BLaER1 treated with 17β-estradiol and CSF1 and Interleukin-3, amounts not matched to agents 10 nM and 100 nM (cell line): ENCODE measurements at regions not wholly inside any gene's neighbourhood (a gene's known extent, or its start where the extent isn't known, plus 50 kb on each side); places are given as distances from the start of the nearest gene placed in this dataset.

Experiments
- H3K27ac ChIP-seq, 11 experiments: shearing (Covaris generic); formaldehyde crosslinking; 2 replicates each; pipeline ENCODE4 v1.8.1; 2022
- H3K27me3 ChIP-seq, 11 experiments: shearing (Covaris generic); formaldehyde crosslinking; 2 replicates each; pipeline ENCODE4 v1.8.1; 2022
- H3K36me3 ChIP-seq, 11 experiments: shearing (Covaris generic); formaldehyde crosslinking; 2 replicates each; pipeline ENCODE4 v1.8.1; 2022
- H3K4me1 ChIP-seq, 10 experiments: shearing (Covaris generic); formaldehyde crosslinking; 2 replicates each; pipeline ENCODE4 v1.8.1; 2022
- H3K4me2 ChIP-seq, 11 experiments: shearing (Covaris generic); formaldehyde crosslinking; 2 replicates each; pipeline ENCODE4 v1.8.1; 2022
- H3K4me3 ChIP-seq, 10 experiments: shearing (Covaris generic); formaldehyde crosslinking; 2 replicates each; pipeline ENCODE4 v1.8.1; 2022
- H3K9ac ChIP-seq, 11 experiments: shearing (Covaris generic); formaldehyde crosslinking; 2 replicates each; pipeline ENCODE4 v1.8.1; 2022
- H3K9me3 ChIP-seq, 11 experiments: shearing (Covaris generic); formaldehyde crosslinking; replicated peaks in 1 of 11; 2 replicates each; pipeline ENCODE4 v1.8.1; 2022
- H4K20me1 ChIP-seq, 11 experiments: shearing (Covaris generic); formaldehyde crosslinking; 2 replicates each; pipeline ENCODE4 v1.8.1; 2022
- Cebpa-rat ChIP-seq, 11 experiments: shearing (Covaris generic); IDR thresholded peaks; 2 replicates each; pipeline ENCODE4 v1.8.1; 2022

DNA sequence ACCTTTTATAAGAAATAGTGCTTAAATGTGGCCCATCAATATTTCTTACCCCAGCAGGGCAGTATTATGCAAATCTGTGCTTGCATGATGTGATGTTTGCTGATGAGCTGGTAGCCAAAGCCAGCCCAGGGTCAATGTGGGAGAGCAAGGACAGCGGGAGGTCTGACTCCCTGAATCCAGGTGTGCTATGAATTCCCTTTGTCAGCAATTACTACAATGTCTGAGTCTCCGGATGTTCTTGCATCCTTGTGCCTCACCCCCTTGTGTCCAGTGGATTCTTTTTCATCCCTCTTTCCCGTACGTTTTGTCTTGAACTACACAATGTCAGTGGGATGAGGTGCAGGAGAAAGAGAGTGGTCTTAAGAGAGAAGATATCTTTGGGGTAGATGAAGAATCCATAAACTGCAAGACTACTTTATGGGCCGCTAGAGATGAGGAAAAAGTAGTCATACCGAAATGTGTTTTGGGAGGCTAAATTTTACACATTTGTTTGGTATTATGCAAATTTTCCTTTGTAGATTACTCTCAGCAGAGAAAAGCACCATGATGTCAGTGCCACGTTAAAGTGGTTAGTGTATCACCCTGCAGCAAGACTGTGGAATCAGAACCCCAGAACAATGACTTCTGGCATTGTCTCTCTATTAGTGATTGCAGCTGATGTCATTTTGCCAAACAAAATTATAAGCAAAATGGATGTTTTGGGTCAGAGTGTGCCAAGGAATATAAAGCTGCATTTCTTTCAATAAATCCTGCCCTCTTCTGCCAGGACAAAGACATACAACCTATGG lies 53.5 kb upstream of the TSHZ3 start:
- Histone ChIP-seq H3K27me3 (no peaks in the 10 kb centered on the region), H3K27ac (no peak overlapping the region), H4K20me1 (no peaks in the 10 kb centered on the region), H3K36me3 (no peaks in the 10 kb centered on the region), H3K4me2 (no peak overlapping the region), H3K9ac (no peak overlapping the region), H3K4me3 (no peak overlapping the region), H3K4me1 (peaks cover 0 to 6% (median 0%) of the 10 kb centered on the region in 10 experiments; a peak in 5 of 20 replicates), H3K9me3 (no peaks in the 10 kb centered on the region)
- TF ChIP-seq Cebpa-rat (IDR thresholded peaks at IDR 0.05), result no peak

DNA sequence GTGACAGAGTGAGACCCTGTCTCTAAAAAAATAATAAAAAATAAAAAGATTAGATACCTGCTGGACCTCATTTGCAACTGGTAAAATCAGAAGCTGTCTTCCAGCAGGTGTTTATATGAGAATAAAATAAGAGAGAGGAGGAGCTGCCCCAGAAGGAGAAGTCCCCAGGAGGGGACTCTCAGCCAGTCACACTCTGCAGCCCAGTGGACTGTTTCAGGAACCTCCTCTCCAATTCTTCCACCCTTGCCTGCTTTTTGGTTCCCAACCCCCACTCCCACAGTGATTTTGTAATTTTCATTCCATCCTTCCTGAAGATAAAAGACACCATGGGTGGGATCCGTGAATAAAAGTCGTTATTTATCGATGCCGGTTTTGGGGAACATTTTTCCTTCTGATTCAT lies 56.9 kb upstream of the TSHZ3 start:
- TF ChIP-seq Cebpa-rat (IDR thresholded peaks at IDR 0.05), result no peak
- Histone ChIP-seq H3K9ac (no peak overlapping the region), H3K27me3 (no peaks in the 10 kb centered on the region), H3K4me2 (no peak overlapping the region), H3K9me3 (no peaks in the 10 kb centered on the region), H3K36me3 (no peaks in the 10 kb centered on the region), H4K20me1 (no peaks in the 10 kb centered on the region), H3K27ac (no peak overlapping the region), H3K4me3 (no peak overlapping the region), H3K4me1 (peaks cover 0 to 25% (median 8%) of the 10 kb centered on the region in 10 experiments; a peak in 10 of 20 replicates)

DNA sequence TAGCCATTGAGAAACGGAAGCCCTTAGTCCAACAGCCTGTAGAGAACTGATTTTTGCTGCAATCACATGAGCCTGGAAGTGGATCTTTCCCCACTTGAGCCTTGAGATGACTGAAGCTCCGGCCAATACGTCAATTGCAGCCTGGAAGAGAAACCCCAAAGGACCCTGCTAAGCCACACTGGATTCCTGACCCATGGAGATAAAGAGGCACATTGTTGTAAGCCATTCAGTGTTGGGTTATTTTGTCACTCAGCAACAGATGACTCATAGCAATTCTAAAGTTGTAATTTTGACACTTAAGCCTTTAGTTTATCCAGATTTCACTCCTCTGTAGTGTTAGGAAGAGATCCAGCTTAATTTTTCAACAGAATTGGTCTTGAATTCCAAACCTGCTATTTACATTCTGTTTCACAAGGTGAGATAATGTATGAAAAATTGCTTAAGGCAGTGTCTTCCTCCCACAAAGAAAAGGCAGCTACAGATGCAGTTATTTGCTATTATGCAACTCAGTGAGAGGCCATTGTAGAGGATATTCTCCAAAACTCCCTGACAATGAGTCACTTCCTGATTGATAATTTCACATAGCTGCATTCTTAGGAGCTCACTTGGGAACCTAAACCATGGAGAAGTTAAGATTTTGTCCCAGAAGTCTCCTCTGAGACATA lies 59.4 kb upstream of the TSHZ3 start:
- Histone ChIP-seq H3K4me1 (peaks cover 0 to 25% (median 8%) of the 10 kb centered on the region in 10 experiments; a peak in 10 of 20 replicates), H3K36me3 (no peaks in the 10 kb centered on the region), H3K4me2 (peak overlapping the region in 6 of 11 experiments; percentile 15 to 86 (median 58); a peak in 10 of 22 replicates), H3K9ac (no peak overlapping the region), H3K9me3 (no peaks in the 10 kb centered on the region), H3K27ac (peak overlapping the region in 2 of 11 experiments; percentile 39 to 57; a peak in 4 of 22 replicates), H3K27me3 (no peaks in the 10 kb centered on the region), H4K20me1 (no peaks in the 10 kb centered on the region), H3K4me3 (no peak overlapping the region)
- TF ChIP-seq Cebpa-rat (IDR thresholded peaks at IDR 0.05), result 0 out of 22 replicates have a peak, but pooled peaks of 1 of the 11 experiments have one; percentile 24

DNA sequence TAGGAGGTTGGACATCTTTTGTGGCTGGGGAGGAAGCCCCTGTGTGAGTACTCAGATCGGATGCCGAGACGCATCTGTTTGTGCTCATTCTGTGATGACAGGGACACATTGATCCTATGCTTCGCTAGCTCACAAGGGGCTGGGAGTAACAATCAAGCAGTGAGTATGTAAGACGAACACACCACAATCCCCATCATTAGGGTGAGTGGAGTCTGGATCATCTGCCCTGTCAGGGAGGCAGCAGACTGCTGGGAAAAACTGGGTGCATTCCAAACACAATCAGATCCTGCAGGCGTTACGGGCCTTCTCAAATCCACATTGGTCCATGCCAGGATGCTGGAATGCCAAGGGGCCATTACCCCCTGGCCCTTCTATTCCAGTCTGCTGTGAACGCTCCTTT lies 64.1 kb upstream of the TSHZ3 start:
- H3K4me2 ChIP-seq, result no peak overlapping the region
- H3K27me3 ChIP-seq, result no peaks in the 10 kb centered on the region
- H3K4me1 ChIP-seq, result peaks cover 0 to 13% (median 7%) of the 10 kb centered on the region in 10 experiments; a peak in 10 of 20 replicates
- H3K27ac ChIP-seq, result no peak overlapping the region
- TF ChIP-seq Cebpa-rat (IDR thresholded peaks at IDR 0.05), result no peak
- no peaks in the 10 kb centered on the region for H3K9me3 ChIP-seq
- no peak overlapping the region for H3K4me3 ChIP-seq
- no peak overlapping the region for H3K9ac ChIP-seq
- H3K36me3 ChIP-seq, result no peaks in the 10 kb centered on the region
- no peaks in the 10 kb centered on the region for H4K20me1 ChIP-seq

DNA sequence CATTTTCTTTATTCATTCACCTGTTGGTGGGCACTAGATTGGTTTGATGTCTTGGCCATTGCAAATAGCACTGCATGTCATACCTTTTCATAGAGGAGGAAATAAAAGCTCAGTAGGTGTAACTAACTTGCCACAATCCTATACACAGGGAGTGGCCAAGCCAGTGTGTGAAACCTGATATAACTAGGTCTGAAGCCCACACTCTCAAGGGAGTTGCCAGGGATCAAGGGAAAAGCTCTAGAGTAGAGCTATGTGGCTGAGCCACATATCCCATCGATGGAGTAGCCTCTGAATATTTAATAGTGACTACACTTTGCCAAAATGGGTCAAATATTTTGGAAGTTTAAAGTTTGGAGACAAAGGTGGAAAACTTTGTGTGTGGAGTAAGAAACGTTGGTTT lies 66.1 kb upstream of the TSHZ3 start:
- no peaks in the 10 kb centered on the region for H3K4me1 ChIP-seq
- no peak overlapping the region for H3K27ac ChIP-seq
- H3K36me3 ChIP-seq, result no peaks in the 10 kb centered on the region
- no peaks in the 10 kb centered on the region for H3K9me3 ChIP-seq
- TF ChIP-seq Cebpa-rat (IDR thresholded peaks at IDR 0.05), result no peak
- no peaks in the 10 kb centered on the region for H4K20me1 ChIP-seq
- H3K9ac ChIP-seq, result no peak overlapping the region
- no peak overlapping the region for H3K4me2 ChIP-seq
- H3K27me3 ChIP-seq, result no peaks in the 10 kb centered on the region
- H3K4me3 ChIP-seq, result no peak overlapping the region

DNA sequence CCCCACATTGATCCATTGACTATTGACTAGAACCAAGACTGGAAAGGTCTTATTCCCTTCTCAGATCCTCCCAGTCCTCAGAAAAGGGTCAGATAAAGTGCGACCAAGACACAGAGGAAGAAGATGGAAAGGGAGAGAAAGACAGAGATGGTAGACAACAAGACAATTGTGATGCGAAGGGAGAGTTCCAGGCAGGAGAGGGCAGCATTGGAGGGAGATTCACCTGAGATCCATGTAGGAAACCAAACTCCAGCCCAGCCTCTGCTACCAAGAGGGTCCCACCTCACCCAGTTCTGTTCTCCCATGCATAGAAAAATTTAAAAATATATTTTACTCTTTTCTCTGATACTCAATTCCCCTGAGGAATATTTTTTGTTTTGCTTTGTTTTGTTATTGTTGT lies 67.3 kb upstream of the TSHZ3 start:
- Histone ChIP-seq H3K27ac (no peak overlapping the region), H3K4me1 (no peaks in the 10 kb centered on the region), H3K27me3 (no peaks in the 10 kb centered on the region), H3K9ac (no peak overlapping the region), H3K36me3 (no peaks in the 10 kb centered on the region), H3K9me3 (no peaks in the 10 kb centered on the region), H3K4me2 (no peak overlapping the region), H3K4me3 (no peak overlapping the region), H4K20me1 (no peaks in the 10 kb centered on the region)
- TF ChIP-seq Cebpa-rat (IDR thresholded peaks at IDR 0.05), result no peak

DNA sequence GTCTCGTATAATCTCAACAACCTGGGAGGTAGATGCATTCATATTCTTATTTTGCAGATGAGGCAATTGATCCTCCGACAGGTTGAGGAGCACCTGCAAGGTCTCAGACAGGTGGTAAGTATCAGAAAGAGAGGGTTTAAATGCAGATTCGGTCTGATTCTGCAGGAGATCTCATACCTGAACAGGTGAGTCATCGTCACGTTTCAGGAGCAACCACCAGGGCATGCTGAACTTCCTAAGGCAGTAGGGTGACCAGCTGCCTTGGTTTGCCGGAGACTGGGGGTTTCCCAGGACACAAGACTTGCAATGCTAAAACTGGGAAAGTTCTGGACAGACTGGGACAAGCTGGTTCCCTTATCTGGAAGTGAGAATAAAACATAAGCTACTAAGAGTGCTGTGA lies 68.8 kb upstream of the TSHZ3 start:
- Histone ChIP-seq H3K4me3 (no peak overlapping the region), H3K4me2 (no peak overlapping the region), H4K20me1 (no peaks in the 10 kb centered on the region), H3K36me3 (no peaks in the 10 kb centered on the region), H3K27ac (no peak overlapping the region), H3K27me3 (no peaks in the 10 kb centered on the region), H3K9ac (no peak overlapping the region), H3K4me1 (no peaks in the 10 kb centered on the region), H3K9me3 (no peaks in the 10 kb centered on the region)
- no peak for TF ChIP-seq Cebpa-rat (IDR thresholded peaks at IDR 0.05)

DNA sequence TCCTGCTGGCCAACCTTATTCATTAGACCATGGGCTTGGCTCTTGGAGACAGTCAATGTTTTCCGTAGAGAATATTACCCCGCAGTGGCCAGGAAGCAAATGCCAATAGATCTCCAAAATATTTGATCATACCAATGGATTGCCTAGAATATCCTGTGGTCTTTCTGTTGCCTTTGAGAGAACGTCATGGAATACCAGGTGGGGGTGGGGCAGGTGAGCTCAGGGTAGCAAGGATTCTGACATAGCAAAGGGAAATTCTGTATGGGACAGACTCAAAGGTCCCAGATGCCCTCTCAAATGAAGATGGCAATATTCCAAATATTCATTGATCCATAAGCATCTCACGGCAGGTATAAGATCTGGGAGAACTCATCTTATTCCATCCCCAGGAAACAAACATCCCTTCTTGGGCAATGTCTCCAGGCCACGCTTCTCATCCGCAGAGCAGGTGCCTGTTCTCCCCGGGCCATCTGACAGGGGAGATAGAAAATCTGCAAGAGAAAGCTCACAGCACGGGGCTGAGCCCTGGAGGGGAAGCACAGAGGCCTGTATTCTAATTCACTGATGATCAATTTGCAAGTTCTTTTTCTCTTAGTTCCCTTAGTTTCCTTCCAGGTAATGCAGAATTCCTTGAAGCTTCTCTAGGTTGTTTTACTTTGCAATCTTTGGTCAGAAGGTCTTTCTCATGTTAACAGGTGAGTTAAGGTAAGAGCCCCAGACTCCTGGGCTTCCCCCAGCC lies 69.6 kb upstream of the TSHZ3 start:
- H3K4me2 ChIP-seq, result no peak overlapping the region
- no peak overlapping the region for H3K9ac ChIP-seq
- no peaks in the 10 kb centered on the region for H3K36me3 ChIP-seq
- H4K20me1 ChIP-seq, result no peaks in the 10 kb centered on the region
- H3K27me3 ChIP-seq, result no peaks in the 10 kb centered on the region
- no peaks in the 10 kb centered on the region for H3K9me3 ChIP-seq
- H3K27ac ChIP-seq, result no peak overlapping the region
- no peaks in the 10 kb centered on the region for H3K4me1 ChIP-seq
- H3K4me3 ChIP-seq, result no peak overlapping the region
- TF ChIP-seq Cebpa-rat (IDR thresholded peaks at IDR 0.05), result no peak

DNA sequence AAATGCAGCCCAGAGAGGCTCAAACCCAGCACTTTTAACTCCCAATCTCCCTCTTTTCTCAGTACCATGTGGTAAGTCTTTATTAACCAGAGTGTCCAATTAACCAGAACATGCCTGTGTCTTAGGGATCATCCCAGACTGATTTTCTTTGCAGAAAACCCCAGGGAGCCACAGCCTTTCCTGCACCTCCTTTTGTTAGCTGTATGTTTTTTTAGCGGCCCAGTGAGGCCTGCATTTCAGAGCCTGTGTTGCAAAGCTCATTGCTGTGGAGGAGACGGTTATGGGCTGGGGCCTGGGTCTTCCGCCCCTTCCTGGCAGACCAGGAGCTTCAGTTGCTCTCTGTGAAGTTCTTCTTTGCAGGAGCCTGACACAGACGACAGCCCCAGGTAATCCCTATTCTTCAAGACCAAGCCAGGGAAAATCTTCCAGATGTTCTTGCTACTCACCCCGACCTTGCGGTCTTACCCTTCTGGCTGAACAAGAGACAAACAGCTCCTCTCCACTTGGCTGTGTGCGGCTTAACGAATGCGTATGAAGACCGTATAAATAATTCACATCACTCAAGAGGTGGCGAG lies 70.7 kb upstream of the TSHZ3 start:
- TF ChIP-seq Cebpa-rat (IDR thresholded peaks at IDR 0.05), result no peak
- H3K4me2 ChIP-seq, result no peak overlapping the region
- H3K4me1 ChIP-seq, result no peaks in the 10 kb centered on the region
- H3K4me3 ChIP-seq, result no peak overlapping the region
- no peak overlapping the region for H3K9ac ChIP-seq
- H3K36me3 ChIP-seq, result no peaks in the 10 kb centered on the region
- H3K27me3 ChIP-seq, result no peaks in the 10 kb centered on the region
- H4K20me1 ChIP-seq, result no peaks in the 10 kb centered on the region
- no peaks in the 10 kb centered on the region for H3K9me3 ChIP-seq
- no peak overlapping the region for H3K27ac ChIP-seq
